Stimulated activated CD8-positive, alpha-beta memory T cell treated with anti-CD3 and anti-CD28 coated beads, Interleukin-7, amount 100 ng/mL, for 1 hour (primary cell): ENCODE measurements at regions not wholly inside any gene's neighbourhood (a gene's known extent, or its start where the extent isn't known, plus 50 kb on each side); places are given as distances from the start of the nearest gene placed in this dataset.
"Not testable (repeated sequence)": the region's sequence is repeated elsewhere in the genome, so short reads cannot be mapped to it uniquely, and the experiment has no call there.

Source experiments
- DNase-seq, 2 donors: peaks; one replicate each; pipeline ENCODE4 v3.0.0-alpha.2; 2020; ENCODE audit warnings: low read depth in 2 of 2

DNA sequence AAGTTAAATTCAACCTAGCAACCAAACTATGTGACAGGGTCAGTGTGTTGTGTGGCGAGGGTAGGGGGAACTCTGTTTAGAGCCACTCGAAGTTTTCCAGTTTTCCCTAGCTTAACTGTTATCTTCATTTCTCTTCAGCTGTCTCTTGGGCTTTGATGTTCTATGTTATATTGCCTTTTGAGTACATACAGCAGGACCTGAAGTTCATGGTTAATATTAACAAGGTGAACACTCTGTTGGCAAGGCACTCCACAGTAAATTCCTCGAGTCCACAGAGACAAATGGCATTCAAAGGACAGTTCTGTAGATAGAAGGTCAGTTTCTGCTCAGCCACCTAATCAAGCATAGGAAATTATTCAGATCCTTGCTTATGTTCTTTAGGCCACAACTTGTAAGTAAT, 147.9 kb upstream of the DPH6 start:
- no peak for DNase-seq

DNA sequence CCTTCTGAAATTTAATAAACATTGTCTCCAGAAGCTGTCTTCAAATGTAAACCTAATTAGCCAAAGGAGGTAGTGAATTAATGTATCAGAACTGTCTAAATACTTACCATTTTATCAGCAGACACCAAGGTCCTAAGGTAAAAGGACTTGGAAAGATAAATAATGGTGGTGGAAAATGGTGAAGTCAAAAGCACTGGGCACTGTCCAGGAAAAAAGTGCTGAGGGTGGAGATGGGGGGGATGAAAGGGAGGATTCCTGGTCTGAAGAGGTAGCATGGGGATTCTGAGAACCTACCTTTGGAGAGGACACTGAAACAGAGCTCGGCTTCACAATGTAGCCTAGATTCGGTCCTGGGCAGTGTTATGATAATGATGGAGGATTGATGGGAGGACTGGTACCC, 149.0 kb upstream of the DPH6 start:
- DNase-seq, result no peak

DNA sequence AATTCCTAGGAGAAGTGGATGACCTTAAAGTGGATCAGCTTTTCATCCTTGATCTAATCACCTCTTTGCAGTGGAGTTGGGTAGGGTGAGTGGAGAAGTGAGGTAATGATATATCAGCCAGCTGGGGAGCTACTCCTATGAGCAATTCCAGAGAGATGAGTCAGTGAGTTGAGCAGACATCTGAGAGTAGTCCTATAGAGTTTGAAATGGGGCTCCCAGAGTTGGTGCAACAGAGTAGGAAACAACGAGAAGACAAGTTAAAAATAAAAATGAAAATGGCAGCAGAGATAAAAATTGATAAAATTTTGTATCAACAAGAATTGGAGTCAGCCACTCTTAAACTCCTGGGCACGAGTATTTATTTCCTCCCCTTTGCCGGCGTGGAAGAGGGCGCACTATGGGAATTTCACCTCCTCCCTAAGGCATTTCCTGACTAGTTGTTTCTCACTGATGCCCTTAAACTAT, 150.8 kb upstream of the DPH6 start:
- no peak for DNase-seq

DNA sequence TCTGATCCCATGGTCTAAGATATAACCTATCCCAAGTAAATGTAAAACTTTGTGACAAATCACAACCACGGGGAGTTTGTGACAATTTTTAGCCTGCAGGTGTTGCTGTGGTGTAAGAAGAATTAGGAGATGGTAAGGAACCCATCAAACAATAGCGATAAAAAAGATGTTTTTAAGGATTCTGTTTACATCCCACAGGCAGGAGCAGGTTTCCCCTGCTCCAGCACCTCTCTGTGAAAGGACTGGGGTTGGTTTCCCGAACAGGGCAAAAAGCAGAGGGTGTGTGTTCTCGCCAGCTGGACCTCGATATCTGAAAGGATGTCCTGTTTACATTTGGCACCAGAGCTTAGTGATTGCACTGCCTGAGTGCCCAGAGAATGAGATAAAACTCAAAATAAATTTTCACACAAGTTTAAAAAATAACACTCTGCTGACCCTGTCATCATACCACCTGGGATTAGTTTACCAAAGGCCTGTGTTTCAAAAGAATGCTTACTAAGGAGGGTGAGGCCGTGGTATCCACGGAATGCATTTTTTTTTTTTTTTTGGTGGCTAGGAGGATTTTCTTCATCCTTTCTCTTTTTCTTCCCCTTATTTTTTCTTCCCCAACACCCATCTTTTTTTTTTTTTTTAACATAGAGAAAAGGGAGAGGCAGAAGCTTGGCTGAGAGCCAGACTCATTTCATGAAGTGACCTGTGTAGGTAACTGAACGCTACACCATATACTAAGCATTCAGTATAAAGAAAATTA, 151.8 kb upstream of the DPH6 start:
- DNase-seq, result no peak

DNA sequence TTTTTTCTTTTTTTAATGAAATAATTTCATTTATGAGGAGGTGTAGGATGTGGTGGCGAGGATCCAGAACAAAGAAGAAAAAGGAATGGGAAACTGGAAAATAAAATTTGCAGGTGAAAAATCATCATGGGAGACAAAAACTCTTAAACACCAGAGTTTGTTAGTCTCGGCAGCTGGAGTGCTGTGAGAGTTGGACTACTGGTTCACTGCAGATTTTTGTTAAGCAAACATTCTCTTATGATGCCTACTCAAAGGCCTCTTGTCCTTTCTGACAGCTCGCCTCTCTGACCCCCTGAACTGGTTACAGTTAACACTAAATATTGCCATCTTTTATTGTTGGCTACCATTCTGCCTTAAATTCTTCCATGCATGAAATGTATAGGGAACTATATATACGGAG, 152.4 kb upstream of the DPH6 start:
- DNase-seq, result no peak

DNA sequence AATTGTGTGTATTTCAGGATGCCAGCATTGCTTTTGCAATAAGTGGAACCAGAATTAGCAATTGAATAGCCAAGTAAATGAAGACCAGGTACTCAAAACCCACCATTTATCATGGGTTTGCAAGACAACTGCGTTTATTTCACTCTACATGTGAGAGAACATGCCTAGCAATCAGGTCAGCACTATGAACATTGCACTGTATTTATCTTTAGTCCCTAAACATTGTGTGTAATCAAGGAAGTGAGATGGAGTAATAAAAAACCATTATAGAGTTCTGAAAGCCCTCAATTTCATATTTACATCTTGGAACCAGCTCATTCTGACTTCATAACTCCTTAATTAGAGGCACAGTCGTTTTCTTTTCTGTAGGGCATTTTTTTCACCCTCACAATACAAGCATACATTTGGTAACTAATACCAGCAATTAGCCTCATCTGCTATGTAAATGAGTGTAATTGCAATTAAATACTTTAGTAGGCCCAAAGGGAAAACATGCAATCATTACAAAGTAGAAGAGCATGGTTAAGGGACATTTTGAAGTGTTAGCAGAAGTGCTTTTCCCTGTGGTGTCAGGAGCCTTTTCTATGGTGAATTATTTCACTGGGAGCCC, 153.1 kb upstream of the DPH6 start:
- DNase-seq, result no peak

DNA sequence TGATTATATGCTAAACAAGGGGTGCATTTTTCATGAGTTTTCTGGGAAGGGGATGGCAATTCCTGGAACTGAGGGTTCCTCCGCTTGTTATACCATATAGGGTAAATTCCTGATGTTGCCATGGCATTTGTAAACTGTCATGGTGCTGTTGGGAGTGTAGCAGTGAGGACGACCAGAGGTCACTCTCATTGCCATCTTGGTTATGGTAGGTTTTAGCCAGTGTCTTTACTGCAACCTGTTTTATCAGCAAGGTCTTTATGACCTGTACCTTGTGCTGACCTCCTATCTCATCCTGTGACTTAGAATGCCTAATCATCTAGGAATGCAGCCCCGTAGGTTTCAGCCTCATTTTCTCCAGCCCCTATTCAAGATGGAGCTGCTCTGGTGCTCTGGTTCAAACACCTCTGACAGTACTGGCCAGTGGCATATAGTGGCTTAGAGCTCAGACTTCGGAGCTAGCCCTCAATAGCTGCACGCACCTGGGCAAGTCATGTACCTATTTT, 154.2 kb upstream of the DPH6 start:
- not testable (repeated sequence) for DNase-seq

DNA sequence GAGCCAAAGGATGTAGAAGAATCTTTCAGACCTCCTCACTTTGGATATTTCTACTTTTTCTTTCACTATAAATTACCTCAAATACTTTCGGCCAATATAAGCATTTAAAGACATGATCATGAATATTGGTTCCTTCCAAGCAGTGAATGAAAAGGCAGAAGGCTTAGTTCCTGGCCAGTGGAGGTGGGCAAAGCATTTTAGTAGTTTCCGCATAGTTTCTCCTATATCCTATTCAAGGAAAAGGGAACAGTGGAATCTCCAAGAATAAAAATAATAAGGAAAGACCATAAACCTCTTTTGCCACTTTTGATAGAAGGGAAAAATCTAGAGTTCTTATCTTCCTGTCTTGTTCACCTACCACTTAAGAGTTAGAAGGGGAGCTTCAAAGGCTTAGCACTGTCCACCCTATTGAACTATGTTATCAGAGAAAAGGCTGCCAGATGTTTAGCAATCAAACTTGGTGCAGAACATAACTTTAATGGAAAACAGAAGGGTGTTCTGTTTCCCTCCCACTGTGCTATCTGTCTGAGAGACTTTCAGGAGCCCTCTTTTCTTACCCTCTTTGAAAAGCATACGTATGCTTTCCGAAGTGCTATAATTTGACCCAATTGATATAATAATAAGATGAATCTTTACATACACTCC, 155.6 kb upstream of the DPH6 start:
- DNase-seq, result no peak

DNA sequence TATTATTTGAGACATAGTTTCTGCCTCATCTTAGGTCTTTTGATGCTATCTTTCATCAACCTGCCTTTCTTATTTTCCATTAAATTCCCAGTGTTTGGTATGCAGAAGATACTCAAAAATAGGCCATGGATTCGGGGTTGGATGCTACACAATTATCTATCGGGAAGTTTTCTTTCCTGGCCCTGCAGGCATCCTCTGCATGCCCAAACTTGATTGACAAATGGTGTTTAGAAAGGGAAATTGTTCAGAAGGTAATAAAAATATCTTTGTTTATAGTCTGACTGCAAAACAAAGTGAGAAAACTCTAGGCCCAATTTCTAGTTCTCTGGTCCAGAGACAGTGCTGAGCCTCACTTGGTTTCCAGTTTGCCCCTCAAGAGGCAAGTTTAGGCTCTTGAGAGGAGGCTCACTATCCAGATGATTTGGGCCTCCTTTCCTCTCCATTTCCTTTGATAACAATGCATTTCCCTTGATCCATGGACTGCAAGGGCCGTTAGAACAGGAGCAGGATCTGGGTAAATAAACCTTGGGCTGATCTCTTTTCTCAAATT, 157.1 kb upstream of the DPH6 start:
- DNase-seq, result no peak

DNA sequence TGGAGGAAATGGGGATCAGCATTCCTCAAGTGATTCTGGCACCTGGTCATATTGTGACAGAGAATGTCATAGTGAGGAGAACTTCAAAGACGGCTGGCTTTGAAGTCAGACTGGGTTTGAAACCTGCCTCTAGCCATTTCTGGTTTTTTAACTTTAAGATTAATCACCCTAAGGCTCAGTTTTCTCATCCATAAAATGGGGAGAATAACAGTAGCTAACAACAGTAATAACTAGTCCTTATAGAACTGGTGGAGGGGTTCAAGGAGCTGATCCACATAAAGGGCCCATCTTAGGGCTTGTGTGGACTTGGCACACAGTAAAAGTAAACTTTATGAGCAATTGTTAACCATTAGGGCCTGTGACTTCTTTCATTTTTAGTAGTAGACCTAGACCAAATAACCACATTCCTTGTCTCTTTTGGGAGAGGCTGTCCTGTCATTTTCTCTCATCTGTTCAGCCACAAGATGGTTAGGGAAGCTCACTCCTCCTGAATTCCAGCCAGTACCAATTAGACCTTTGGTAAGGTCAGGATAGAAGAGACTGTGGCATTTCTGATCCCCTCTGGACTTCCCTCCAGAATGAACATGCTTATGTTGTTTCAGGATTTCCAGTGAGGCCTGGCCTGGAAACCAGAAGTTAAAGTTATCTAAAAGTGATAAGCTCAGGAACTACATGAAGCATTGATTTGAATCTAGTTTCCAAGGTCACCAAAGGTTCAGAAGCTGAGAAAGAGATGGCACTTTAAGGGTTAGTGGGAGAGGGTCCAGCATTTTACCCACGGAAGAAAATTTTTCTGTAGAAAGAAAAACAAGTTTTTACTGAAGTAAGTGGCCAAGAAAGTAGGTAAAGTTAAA, 159.3 kb upstream of the DPH6 start:
- DNase-seq, result no peak

DNA sequence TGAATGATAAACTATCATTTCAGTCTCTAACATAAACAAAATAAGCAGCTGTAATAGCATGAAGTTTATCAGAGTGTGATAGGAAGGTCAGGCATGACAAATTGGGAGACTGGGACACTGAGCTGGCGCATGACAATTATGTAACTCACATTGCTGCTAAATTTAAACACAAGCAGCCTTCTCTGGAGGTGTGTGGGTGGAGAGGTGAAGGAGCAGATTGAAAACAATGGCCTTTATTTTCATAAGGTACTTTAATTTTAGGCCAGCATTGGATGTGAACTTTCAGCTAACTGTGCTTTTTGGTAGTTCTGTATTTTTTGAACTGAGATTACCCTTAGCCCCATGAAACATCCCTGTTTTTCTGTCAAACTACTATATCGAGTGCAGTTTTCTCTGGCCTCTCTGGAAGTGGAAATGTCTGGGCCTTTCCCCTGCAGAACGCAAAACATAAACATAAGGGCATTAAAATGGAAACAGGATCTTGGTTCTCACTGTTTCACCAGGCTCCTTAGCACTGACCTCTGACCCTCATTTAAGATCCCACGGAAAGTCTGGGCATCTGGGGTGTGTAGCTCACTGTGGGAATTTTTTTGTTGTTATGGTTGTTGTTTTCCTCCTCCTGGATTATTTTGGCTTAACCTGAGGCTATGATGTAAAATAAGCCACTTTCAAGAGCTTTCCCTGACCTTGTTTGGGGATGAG, 160.1 kb upstream of the DPH6 start:
- DNase-seq, result no peak

DNA sequence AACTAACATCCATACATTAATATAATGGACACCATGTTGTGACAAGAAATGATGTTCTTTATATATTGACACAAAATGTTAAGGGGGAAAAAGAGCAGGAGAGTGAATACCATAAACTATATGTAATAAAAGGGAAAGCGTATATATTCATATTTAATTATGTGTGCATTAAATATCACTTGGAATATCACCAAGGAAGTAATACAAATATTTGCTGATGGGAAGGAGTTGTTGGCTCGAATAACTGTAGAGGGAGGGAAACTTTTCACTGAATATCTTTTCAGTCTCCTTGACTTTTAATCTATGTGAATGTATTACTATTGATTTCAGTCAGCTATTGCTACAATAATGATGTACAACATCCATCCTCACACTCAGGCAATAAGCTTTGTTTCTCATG, 167.0 kb upstream of the DPH6 start:
- DNase-seq, result no peak

DNA sequence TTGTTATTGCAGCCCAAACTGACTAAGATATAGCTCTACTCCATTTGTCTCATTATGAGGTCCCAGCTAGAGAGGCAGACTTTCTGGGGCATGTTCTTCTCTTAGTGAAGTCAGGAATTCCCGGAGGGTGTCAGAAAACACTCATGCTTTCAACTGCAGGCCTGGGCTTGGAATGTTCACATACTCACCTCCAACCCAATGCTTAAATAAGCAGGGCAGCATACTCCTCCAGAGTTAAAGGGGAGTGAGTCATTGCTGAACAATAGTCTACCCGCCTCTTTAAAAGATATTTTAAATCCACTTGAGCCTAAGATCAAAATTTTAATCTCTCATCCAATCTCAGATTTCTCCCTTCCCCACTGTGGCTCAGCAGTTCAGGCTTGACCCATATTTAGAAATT, 167.8 kb upstream of the DPH6 start:
- DNase-seq, result no peak

DNA sequence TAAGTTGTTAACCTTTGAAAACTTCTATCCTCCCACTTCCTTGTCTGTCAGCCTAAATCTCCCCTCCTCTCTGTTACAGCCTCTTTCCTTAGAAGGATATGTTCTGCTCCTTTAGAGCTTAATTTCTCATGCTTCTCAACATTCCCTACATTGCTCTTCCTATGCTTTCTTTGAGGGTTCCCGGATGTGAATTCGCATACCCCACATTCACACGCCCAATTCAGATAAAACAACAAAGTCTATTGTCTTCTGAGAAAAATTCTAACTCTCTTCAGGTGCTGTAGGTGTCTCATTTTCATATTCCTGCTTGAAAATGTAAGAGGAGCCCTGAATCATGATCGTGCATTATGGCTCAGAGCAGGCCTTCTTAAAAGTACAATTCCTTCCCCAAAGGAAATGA, 171.8 kb upstream of the DPH6 start:
- no peak for DNase-seq

DNA sequence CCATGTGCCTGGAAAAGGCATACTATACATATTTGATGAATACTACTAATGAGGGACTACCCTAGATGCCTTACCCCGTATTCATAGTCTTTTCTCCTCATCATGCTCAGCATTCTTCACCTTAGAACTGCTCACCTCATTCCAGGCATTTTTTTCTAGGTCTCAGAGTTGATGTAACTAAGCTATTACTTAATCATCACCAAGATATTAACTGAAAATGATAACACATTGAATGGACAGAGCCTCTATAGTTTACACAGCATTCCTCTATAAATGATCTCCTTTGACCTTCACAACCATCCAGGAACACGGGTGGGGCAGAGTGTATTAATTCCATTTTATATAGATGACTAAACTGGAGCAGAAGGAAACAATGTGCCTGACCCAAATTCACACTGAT, 174.1 kb upstream of the DPH6 start:
- DNase-seq, result no peak

DNA sequence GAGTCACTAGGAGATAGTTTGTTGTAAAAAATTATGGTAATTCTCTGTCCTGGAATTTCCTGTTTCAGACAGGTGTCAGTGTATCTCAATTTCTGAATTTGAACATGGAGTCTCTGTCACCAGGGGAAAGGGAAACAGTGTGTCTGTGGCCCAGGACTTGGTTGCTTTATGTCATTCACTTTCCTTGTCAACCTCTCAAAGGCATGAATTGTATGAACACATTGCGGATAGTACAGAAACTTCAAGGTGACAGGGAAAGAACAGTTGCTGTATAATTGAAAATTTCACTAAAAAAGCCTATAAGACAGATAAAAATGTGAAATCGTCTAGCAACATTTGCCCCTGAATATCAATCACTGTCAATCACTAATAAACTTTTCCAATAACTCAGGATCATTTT, 175.0 kb upstream of the DPH6 start:
- no peak for DNase-seq

DNA sequence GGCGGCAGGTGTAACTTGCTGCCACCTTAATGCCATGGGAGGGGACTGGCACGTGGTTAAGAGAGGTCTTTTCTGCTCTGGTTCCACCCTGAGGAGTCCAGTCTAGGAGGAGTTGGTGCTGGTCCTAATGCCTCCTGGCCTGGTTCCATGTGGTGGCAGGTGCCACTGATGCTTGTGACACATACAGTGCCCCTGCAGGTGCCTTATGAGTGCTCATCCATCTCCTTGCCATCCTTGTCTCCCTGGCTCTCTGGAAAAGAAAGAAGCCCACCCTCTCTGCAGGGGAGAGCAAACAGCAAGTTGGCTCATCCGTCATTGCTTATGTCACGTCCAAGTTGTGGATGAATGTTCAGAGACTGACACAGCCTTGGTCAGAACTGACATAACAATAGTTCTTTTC, 175.8 kb upstream of the DPH6 start:
- no peak for DNase-seq

DNA sequence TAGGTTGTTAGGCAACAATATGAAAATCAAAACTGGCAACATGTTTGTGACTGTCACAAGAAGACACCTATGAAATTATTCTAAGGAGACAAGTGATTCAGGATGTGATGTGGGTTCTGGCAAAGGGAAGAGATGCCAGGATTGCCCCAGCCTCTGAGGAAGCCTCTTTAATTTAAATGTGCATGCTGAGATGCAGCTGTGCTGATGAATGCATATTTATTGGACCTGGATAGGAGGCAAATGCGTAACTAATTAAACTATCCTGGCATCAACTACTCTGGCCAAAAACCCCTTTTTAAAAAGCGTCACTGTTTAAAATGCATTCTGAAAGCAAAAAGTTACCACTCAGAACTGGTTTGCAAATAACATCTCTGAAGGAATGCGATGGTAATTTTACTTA, 176.5 kb upstream of the DPH6 start:
- no peak for DNase-seq

DNA sequence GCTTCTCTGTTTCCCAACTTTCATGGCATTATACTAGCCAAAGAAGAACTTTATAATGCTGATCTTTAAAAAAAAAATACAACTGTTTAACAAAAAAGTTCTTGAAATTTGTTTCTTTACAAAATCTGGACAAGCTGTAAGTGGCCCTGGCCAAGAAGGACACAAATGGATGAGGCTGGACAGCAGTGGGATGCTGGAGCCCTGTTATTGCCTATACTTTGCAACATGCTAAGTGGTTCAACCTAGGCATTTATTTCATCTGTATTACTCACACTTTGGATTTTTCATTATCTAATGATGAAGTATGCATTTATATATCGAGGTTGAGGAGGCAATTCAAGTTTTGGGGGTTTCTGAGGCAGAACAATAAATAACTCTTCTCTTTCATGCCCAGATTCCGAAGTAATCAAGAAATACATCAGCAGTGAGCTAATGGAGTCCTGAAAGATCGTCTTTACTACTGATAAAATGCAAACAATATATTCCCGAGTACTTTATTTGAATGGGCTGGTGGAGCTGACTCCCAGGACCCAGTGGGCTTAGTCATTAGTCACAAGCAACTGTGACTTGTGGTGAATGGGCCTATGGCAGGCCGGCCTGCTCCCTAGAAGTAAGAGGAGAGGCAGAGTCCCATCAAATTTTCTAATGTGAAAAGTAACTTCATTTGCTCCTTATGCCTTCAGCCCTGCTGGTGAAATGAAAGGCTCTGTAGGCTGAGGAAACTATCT, 177.3 kb upstream of the DPH6 start:
- no peak for DNase-seq

DNA sequence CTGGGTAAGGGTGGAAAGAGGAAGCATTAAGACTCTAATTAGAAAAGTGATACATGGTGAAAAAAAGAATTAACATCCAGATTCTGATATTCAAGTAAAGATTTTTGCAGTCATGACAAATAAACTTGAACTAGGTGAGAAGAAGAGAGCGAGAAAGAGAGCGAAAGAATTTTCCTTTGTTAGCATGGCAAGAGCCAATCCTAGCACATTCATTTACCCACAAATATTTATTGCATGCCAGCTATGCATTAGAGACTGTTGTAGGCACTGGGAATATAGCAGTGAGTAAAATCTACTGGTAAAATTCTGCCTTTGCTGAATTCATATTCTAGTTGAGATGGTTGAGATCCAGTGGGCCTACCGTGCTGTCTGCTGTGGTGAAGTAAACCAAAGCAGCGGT, 177.9 kb upstream of the DPH6 start:
- DNase-seq, result no peak

DNA sequence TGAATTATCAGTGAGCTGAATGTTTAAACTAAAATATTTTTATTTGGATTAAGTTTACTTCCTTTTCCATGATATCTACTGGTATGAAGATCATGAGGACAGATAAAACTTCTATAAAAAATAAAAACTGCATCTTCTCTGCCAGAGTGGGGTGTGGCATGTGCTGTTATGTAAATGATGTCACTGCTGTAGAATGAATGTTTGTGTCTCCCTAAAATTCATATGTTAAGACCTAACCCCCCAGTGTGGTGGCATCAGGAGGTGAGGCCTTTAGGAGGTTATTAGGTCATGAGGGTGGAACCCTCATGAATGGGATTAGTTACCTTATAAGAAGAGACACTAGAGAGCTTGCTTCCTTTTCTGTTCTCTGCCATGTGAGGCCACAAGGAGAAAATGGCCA, 178.7 kb upstream of the DPH6 start:
- DNase-seq, result no peak
